ENCODE measurements at regions not wholly inside any gene's neighbourhood (a gene's known extent, or its start where the extent isn't known, plus 50 kb on each side); places are given as distances from the start of the nearest gene placed in this dataset.
"Not testable (repeated sequence)": the region's sequence is repeated elsewhere in the genome, so short reads cannot be mapped to it uniquely, and the experiment has no call there.

DNA sequence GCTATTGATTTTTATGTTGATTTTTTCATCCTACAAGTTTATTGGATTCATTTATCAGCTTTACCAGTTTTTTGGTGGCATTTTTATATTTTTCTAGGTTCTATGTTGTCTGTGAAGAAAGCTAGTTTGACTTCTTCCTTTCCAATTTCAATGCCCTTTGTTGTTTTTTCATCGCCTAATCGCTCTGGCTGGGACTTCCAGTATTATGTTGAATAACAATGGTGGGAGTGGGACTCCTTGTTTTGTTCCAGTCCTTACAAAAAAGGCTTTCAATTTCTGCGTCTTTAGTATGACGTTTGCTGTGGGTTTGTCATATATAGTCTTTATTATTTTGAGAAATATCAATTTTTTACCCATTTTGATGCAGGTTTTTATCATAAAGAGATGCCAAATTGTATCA is 175.6 kb upstream of the CCNH start:
- TF ChIP-seq, protein P1, sequence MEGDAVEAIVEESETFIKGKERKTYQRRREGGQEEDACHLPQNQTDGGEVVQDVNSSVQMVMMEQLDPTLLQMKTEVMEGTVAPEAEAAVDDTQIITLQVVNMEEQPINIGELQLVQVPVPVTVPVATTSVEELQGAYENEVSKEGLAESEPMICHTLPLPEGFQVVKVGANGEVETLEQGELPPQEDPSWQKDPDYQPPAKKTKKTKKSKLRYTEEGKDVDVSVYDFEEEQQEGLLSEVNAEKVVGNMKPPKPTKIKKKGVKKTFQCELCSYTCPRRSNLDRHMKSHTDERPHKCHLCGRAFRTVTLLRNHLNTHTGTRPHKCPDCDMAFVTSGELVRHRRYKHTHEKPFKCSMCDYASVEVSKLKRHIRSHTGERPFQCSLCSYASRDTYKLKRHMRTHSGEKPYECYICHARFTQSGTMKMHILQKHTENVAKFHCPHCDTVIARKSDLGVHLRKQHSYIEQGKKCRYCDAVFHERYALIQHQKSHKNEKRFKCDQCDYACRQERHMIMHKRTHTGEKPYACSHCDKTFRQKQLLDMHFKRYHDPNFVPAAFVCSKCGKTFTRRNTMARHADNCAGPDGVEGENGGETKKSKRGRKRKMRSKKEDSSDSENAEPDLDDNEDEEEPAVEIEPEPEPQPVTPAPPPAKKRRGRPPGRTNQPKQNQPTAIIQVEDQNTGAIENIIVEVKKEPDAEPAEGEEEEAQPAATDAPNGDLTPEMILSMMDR (IDR thresholded peaks at IDR 0.05; ENCODE audit: borderline replicate concordance, control extremely low read depth, extremely low read depth, insufficient read depth, missing control alignments), result no peak
- in situ Hi-C loops (cut with MboI; ENCODE audit: low sequenced_read_pairs, unreplicated experiment), result no loop called here
- DNase-seq (ENCODE audit: low spot score), result no peak

DNA sequence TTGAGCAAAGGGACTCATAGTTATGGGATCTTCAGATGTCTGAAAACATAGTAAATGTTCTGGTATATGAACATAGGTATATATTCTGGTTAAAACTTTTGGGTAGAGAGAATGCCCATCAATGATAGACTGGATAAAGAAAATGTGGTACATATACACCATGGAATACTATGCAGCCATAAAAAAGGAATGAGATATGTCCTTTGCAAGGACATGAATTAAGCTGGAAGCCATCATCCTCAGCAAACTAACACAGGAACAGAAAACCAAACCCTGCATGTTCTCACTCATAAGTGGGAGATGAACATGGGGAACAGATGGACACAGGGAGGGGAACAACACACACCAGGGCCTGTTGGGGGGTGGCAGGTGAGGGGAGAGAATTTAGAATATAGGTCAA is 171.0 kb upstream of the CCNH start:
- in situ Hi-C loops (cut with MboI; ENCODE audit: low sequenced_read_pairs, unreplicated experiment); DNase-seq (ENCODE audit: low spot score): not testable (repeated sequence)

DNA sequence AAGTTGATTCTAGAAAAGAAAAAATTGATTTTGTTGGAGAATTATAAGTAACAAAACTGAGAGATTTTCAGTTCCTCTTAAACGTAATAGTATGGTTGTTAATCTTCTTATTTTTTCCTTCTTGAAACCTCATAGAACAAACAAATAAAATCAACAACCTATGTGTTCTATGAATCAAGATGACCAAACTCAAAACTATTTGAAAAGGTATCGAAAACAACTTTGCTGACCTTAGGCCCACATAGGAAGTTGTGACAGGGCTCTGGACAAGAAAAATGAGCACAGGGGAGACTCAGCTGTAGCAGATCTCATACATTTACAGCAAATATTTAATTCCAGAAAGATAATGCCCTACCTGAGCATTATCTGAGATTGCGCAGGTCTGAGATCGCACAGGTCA is 169.4 kb upstream of the CCNH start:
- TF ChIP-seq, protein P1 (IDR thresholded peaks at IDR 0.05; ENCODE audit: borderline replicate concordance, control extremely low read depth, extremely low read depth, insufficient read depth, missing control alignments), result no peak
- no peak for DNase-seq (ENCODE audit: low spot score)
- in situ Hi-C loops (cut with MboI; ENCODE audit: low sequenced_read_pairs, unreplicated experiment), result no loop called here

DNA sequence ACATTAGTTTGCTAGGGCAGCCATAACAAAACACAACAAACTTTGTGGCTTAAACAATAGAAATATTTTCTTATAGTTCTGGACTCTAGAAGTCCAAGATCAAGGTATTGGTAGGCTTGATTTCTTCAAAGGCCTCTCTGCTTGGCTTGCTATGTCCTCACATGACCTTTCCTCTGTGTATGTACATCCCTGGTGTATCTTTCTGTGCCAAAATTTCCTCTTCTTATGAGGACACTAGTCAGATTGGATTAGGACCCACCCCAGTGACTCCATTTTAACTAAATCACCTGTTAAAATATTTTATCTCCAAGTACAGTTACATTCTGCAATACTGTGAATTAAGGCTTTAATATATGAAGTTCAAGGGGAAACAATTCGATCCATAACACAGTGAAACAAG is 168.9 kb upstream of the CCNH start:
- TF ChIP-seq, protein P1 (IDR thresholded peaks at IDR 0.05; ENCODE audit: borderline replicate concordance, control extremely low read depth, extremely low read depth, insufficient read depth, missing control alignments), result no peak
- in situ Hi-C loops (cut with MboI; ENCODE audit: low sequenced_read_pairs, unreplicated experiment), result no loop called here
- no peak for DNase-seq (ENCODE audit: low spot score)

DNA sequence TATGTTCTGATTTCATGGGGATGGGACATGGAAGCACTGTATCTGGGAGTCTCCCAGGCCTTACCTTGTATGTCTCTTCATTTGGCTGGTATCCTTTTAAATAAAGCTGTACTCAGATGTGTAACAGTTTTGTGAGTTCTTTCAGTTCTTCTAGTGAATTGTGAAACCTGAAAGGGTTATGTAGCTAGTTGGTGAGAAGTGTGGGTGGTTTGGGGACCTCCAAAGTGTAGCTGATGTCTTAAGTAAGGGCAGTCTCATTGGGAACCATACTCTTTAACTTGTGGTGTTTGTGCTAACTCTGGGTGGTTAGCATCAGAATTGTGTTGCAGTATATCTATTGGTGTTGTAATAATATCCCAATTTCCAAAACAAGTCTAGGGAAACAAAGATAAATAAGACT is 166.9 kb upstream of the CCNH start:
- no peak for DNase-seq (ENCODE audit: low spot score)
- in situ Hi-C loops (cut with MboI; ENCODE audit: low sequenced_read_pairs, unreplicated experiment), result no loop called here
- TF ChIP-seq, protein P1 (IDR thresholded peaks at IDR 0.05; ENCODE audit: borderline replicate concordance, control extremely low read depth, extremely low read depth, insufficient read depth, missing control alignments), result no peak

DNA sequence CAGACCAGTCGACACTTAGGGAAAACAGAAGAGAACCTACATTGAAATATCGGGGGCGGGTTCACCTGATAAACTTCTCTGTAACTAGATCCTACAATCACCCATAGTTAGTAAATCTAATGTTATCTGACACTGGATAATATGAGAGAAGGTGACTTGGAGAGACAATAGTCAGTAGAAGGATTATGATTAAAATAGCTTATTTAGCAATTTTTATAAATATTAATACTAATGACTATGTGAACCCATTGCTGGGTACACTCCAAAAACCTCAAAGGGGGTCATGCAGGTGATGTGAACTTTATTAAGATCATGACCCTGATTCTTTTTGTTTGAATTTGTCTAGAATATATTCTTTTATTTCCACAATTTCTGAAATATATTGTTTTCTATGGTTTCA is 164.1 kb upstream of the CCNH start:
- TF ChIP-seq, protein P1 (IDR thresholded peaks at IDR 0.05; ENCODE audit: borderline replicate concordance, control extremely low read depth, extremely low read depth, insufficient read depth, missing control alignments), result no peak
- no peak for DNase-seq (ENCODE audit: low spot score)
- in situ Hi-C loops (cut with MboI; ENCODE audit: low sequenced_read_pairs, unreplicated experiment), result no loop called here

DNA sequence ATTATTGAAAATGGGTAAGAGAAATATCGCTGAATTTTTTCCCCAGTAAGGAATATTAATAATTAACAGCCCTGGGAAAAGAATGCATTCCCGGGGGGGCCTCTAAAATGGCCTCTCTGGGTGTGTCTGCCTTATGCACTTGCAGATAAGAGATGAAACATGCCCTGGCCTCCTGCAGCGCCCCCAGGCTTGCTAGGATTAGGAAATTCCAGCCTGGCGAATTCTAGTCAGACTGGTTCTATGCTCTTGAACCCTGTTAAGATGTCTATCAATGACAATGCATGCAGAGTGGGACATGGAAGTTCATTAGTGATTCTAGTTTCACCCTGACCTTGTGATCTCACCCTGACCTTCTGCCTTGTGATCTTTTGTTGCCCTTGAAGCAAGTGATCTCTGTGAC is 163.6 kb upstream of the CCNH start:
- DNase-seq (ENCODE audit: low spot score); in situ Hi-C loops (cut with MboI; ENCODE audit: low sequenced_read_pairs, unreplicated experiment): not testable (repeated sequence)

DNA sequence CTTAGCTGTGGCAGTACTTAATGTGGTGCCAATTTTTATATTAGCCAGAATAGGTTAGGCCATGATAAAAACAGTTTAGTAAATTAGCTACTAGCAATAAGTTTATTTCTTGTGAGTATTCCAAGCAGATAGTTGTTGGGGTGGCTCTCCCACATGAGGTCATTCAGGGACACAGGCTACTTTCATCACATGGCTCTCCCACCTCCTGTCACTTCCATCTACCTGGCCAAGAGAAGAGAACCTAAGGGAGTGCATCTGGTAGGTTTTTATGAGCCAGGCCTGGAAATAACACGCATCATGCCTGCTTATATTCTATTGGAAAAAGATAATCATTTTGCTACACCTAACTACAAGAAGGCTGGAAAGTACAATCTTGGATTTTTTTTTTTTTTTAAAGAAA is 161.4 kb upstream of the CCNH start:
- in situ Hi-C loops (cut with MboI; ENCODE audit: low sequenced_read_pairs, unreplicated experiment), result no loop called here
- no peak for DNase-seq (ENCODE audit: low spot score)
- TF ChIP-seq, protein P1 (IDR thresholded peaks at IDR 0.05; ENCODE audit: borderline replicate concordance, control extremely low read depth, extremely low read depth, insufficient read depth, missing control alignments), result no peak

All from GM13976 (cell line).